ENCODE measurements at regions not wholly inside any gene's neighbourhood (a gene's known extent, or its start where the extent isn't known, plus 50 kb on each side); places are given as distances from the start of the nearest gene placed in this dataset.

DNA sequence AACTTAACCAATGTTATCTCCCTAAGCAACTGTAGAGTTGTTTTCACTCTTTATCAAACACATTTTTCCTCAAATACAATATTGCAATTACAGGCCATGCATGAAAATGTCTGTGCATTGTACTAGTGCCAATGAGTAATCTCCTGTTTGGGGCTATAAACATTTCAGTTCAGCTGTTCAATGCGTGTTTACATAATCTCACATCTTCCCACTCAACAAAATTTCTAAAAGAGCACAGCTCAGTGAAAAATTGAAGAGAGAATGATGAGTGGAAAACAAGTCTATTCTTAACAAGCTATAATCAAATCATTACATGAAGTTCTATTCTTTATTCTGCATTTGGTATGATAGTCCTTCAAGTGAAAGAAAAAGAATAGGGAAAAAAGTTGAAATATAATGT, 780.5 kb upstream of the CDH9 start:
- Mint-ChIP-seq H3K36me3 (ENCODE audit: insufficient read depth, unreplicated experiment) (no peaks in the 10 kb centered on the region), H3K9me3 (ENCODE audit: low read depth, unreplicated experiment) (peaks cover 8% of the 10 kb centered on the region), H3K27ac (ENCODE audit: unreplicated experiment) (no peak overlapping the region), H3K4me3 (ENCODE audit: low read depth, unreplicated experiment) (no peak overlapping the region), H3K27me3 (ENCODE audit: unreplicated experiment) (no peaks in the 10 kb centered on the region), H3K4me1 (ENCODE audit: low read depth, unreplicated experiment) (no peaks in the 10 kb centered on the region)
- BruUV-seq (replicated peaks) = no TSS peak
- TF ChIP-seq, protein P1, sequence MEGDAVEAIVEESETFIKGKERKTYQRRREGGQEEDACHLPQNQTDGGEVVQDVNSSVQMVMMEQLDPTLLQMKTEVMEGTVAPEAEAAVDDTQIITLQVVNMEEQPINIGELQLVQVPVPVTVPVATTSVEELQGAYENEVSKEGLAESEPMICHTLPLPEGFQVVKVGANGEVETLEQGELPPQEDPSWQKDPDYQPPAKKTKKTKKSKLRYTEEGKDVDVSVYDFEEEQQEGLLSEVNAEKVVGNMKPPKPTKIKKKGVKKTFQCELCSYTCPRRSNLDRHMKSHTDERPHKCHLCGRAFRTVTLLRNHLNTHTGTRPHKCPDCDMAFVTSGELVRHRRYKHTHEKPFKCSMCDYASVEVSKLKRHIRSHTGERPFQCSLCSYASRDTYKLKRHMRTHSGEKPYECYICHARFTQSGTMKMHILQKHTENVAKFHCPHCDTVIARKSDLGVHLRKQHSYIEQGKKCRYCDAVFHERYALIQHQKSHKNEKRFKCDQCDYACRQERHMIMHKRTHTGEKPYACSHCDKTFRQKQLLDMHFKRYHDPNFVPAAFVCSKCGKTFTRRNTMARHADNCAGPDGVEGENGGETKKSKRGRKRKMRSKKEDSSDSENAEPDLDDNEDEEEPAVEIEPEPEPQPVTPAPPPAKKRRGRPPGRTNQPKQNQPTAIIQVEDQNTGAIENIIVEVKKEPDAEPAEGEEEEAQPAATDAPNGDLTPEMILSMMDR (IDR thresholded peaks at IDR 0.05; ENCODE audit: unreplicated experiment) = no peak
- no peak for DNase-seq
- intact Hi-C loops (cut with micrococcal nuclease; ENCODE audit: unreplicated experiment) = no loop called here
- CTCF ChIA-PET = no interaction called here

DNA sequence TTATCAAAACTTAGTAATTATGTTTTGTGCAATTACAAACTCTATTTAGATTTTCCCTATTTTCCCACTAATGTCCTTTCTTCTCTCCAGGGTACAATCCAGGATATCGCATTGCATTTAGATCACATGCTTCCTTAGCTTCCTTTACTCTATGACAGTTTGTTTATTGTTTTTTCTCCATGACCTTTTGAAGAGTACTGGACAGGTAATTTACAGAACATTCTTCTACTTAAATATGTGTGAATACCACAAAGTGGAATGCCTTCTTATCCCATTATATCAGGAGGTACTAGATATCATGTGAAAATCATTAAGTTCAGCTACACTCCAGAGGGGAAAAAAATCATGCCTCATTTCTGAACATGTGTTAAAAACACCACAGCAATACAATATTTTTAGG, 776.6 kb upstream of the CDH9 start:
- no peak for DNase-seq
- Mint-ChIP-seq H3K27me3 (ENCODE audit: unreplicated experiment) (no peaks in the 10 kb centered on the region), H3K4me3 (ENCODE audit: low read depth, unreplicated experiment) (no peak overlapping the region), H3K9me3 (ENCODE audit: low read depth, unreplicated experiment) (peaks cover 8% of the 10 kb centered on the region), H3K4me1 (ENCODE audit: low read depth, unreplicated experiment) (no peaks in the 10 kb centered on the region), H3K27ac (ENCODE audit: unreplicated experiment) (no peak overlapping the region), H3K36me3 (ENCODE audit: insufficient read depth, unreplicated experiment) (no peaks in the 10 kb centered on the region)
- BruUV-seq (replicated peaks) = no TSS peak
- TF ChIP-seq, protein P1 (IDR thresholded peaks at IDR 0.05; ENCODE audit: unreplicated experiment) = no peak
- intact Hi-C loops (cut with micrococcal nuclease; ENCODE audit: unreplicated experiment) = no loop called here
- CTCF ChIA-PET = interaction anchor here (1.2 kb wide), 1 partner anchor 126 kb away, joined by 5 read pairs; no protein-coding TSS in a partner anchor

DNA sequence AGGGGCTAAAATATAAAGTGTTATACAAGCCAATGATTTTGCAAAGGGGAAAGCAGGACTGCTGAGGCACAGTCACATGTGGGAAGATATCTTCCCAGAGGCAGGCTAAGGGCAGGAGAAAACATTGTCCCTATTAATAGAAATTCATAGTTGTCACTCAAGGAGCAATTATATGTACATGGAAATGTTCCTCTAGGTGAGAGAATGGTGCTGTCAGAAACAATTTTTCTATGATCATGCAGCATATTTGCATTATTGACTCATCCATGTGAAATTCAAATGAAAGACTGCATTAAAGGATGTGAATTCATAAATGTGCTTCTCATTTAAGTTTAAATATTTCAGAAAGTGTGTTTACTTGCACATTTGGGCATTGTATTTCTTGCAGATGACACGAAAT, 775.9 kb upstream of the CDH9 start:
- BruUV-seq (replicated peaks) = no TSS peak
- Mint-ChIP-seq H3K36me3 (ENCODE audit: insufficient read depth, unreplicated experiment) (no peaks in the 10 kb centered on the region), H3K27me3 (ENCODE audit: unreplicated experiment) (no peaks in the 10 kb centered on the region), H3K9me3 (ENCODE audit: low read depth, unreplicated experiment) (peaks cover 8% of the 10 kb centered on the region), H3K4me1 (ENCODE audit: low read depth, unreplicated experiment) (no peaks in the 10 kb centered on the region), H3K4me3 (ENCODE audit: low read depth, unreplicated experiment) (no peak overlapping the region), H3K27ac (ENCODE audit: unreplicated experiment) (no peak overlapping the region)
- TF ChIP-seq, protein P1 (IDR thresholded peaks at IDR 0.05; ENCODE audit: unreplicated experiment) = no peak
- CTCF ChIA-PET = no interaction called here
- intact Hi-C loops (cut with micrococcal nuclease; ENCODE audit: unreplicated experiment) = no loop called here
- DNase-seq = no peak

DNA sequence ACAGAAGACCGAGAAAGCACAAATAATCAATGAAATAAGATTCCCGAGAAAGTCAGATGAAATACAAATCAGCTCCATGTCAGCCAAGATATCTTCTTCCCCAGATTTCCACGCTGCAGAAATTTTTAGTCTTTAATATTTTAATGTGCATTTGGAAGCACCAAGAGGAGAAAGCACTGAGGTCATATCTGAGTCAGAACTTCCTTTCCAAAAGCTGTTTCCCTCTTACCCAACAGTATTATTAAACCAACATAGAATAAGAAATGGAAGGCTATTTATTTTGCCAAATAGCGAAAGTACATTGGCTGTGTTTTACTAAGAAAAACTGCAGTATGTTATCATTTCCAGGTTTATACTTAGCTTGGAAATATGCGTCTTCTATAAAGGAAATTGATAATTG, 772.1 kb upstream of the CDH9 start:
- H3K4me3 Mint-ChIP-seq (ENCODE audit: low read depth, unreplicated experiment) = no peak overlapping the region
- intact Hi-C loops (cut with micrococcal nuclease; ENCODE audit: unreplicated experiment) = no loop called here
- no peaks in the 10 kb centered on the region for H3K4me1 Mint-ChIP-seq (ENCODE audit: low read depth, unreplicated experiment)
- CTCF ChIA-PET = no interaction called here
- no peak for DNase-seq
- no peaks in the 10 kb centered on the region for H3K36me3 Mint-ChIP-seq (ENCODE audit: insufficient read depth, unreplicated experiment)
- TF ChIP-seq, protein P1 (IDR thresholded peaks at IDR 0.05; ENCODE audit: unreplicated experiment) = no peak
- no TSS peak for BruUV-seq (replicated peaks)
- no peaks in the 10 kb centered on the region for H3K9me3 Mint-ChIP-seq (ENCODE audit: low read depth, unreplicated experiment)
- H3K27ac Mint-ChIP-seq (ENCODE audit: unreplicated experiment) = no peak overlapping the region
- H3K27me3 Mint-ChIP-seq (ENCODE audit: unreplicated experiment) = no peaks in the 10 kb centered on the region
